UCSD-AML1 (cell line): ENCODE measurements at regions not wholly inside any gene's neighbourhood (a gene's known extent, or its start where the extent isn't known, plus 50 kb on each side); places are given as distances from the start of the nearest gene placed in this dataset.

Source experiments
- DNase-seq: peaks from one replicate; lab custom pipeline; 2025; ENCODE audit not compliant: unreplicated experiment; lab: John Stamatoyannopoulos, UW

DNA sequence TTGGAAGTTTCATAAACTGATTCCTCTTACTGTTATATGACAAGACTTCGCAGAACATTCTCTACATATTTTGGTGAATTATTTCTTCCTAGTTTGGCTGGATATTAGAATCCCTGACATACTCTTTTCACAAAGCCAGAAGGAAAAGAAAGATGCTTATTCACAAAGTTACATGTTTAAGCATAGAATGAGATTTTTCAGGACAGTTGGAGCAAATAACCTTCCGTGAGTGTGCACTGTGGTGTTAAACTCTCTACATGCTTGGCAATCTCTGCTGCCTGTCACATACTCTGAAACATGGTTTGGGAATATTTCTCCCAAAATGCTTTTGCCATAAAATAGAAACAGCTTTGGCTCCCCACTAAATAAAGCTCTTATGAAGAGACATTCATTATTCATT, 230.0 kb upstream of the MTNR1B start:
- no peak for DNase-seq

GRCh38 chr11:92740276-92740675, 229.2 kb upstream of the MTNR1B start:
- DNase-seq: no peak

DNA sequence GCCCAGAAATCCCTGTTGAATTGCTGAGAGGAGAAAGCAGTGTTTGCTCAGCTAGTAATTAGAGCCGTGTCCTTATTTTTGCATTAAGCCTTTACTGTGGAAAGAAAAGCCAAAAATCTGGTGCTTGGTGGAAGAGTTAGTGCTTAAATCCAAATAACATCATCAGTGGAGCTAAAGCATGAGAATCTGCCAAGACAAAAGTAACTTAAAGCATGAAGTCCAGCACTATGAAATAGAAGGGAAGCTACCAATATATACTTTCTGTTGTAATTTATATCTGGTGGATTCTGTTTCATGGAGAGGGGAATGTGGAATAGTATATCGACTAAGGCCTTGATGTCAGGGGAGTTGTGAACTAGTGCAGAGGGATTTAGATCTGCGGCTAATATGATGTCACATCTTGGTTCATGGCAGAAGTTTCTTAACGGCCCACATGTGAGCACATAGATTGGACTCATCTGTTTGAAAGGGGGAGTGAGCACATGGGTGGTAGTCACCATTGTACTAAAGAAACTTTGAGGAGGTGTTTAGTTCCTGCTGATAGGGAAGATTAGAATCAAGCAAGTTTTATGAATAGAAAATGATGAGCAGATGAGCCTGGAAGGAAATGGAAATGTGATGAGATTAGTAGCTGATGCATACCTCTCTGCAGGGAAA, 224.4 kb upstream of the MTNR1B start:
- DNase-seq: no peak

DNA sequence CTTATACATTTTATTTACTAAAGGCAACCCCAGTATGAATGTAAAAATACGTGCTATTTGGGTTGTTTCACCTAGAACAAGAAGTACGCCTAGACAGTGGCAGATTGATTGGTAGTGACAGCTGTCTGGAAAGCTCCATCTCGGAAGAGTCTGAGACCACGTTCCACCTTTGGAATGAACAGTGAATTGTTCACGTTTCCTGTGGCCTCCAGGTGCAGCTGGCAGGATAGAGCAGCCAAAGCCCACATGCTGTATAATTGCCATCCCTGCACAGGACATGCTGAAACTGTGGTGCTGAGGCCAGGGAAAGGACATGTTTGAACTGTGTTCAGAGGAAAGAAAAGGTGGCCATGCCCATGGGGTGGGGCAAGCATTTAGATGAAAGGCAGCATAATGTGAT, 218.7 kb upstream of the MTNR1B start:
- no peak for DNase-seq

DNA sequence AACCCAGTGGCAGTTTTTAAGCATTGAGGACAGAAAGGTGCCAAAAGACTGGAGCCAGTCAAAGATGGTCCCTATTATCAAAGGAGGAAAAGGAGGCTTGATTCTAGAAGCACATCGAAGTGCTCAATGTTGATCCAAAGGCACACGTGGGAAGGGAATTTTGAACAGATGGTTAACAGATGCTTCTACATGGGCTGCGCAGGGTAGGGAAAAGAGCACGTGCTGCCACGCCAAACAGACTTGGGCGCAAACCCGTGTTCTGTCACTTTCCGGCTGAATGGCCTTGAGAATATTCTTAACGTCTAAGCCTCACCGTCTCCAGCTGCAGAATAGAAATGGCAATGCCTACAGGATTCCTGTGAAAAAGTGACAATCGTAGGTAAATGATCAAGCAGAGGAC, 217.9 kb upstream of the MTNR1B start:
- no peak for DNase-seq

DNA sequence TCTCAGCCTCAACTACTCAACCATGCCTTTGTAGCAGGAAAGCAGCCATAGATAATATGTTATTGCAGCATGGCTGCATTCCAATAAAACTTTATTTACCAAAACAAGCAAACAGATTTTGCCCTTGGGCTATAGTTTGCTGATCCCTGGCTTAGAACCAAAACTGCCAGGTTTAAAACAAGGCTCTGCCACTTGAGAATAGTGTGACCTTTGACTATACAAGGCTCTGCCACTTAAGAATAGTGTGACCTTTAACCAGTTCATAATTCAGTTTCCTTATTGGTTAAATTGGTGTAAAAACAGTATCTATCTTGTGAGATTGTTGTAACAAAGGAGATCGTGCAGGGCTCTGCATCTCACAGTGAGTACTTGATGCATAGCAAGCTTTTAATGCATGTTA, 217.3 kb upstream of the MTNR1B start:
- DNase-seq: no peak

DNA sequence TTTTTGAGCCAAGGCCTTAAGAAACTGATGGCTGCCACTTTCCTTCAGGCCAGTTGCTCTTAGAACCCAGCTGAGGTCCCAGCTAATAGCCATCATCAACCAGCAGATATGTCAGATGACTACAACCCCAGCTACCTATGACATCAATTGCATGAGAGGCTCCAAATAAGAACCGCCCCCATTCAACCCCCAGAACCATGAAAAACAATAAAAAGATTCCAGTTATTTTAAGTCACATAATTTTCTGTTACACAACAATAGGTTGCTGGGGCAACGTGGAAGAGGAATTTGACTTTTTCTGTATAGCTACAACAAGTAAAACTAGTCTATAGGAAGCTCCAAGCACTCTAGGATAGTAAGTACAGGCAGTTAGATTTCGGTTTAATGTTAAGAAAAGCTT, 216.3 kb upstream of the MTNR1B start:
- no peak for DNase-seq

GRCh38 chr11:92758241-92758780, 211.1 kb upstream of the MTNR1B start:
- no peak for DNase-seq

GRCh38 chr11:92759571-92760214, 209.8 kb upstream of the MTNR1B start:
- no peak for DNase-seq

DNA sequence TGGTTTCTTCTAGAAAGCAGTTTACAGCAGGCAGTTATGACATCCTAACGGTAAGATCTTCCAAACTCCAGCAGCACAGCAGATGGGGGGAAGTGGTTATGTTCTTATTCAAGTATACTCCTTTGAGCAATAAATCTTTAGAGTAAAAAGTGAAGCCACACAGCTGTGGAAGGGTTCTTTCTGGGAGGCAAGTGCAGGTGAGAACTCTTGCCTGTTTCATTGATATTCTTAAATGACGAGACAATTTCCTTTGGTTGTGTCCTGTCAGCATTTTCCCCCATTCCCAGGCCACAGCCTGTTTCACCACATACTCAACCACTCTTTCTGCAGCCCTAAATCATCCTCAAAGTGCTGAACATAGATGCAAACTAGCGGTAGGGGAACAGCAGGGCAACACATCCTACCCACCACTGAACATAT, 207.3 kb upstream of the MTNR1B start:
- no peak for DNase-seq

DNA sequence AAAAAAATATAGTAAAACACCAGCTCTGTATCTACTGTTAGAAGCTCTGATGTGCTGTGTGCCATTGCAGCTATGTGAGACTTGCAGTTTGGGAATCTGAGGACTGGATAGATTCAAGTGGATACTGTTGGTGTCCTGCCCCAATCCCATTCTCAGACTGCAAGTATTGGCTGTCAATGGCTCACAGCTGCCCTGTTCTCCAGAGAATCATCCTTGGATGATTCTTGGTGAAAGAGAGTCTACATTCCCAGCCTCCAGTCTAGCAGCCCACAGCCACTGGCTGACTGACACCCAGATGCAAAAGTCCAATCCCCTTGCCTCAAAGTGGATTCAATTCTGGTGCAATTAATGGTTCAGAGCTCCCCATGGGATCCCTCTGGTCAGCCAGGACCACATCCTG, 206.1 kb upstream of the MTNR1B start:
- no peak for DNase-seq

DNA sequence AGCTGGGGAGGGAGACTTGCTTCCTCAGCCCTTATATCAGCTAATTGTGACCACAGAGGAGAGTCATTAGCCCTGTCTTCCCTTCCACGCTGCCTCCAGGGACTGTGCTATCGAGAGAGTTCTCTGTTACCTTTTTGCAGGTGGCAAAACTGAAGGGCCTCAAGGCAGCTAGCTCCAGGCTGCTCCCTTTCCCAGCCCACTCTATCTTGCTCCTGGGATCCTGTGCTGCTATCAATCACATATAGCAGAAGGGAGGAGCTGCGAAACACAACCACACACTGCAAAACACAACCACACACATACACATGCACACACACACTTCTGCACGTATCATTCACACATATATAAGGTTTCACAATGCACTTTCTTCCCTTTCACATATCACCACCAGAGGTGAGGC, 205.3 kb upstream of the MTNR1B start:
- no peak for DNase-seq

DNA sequence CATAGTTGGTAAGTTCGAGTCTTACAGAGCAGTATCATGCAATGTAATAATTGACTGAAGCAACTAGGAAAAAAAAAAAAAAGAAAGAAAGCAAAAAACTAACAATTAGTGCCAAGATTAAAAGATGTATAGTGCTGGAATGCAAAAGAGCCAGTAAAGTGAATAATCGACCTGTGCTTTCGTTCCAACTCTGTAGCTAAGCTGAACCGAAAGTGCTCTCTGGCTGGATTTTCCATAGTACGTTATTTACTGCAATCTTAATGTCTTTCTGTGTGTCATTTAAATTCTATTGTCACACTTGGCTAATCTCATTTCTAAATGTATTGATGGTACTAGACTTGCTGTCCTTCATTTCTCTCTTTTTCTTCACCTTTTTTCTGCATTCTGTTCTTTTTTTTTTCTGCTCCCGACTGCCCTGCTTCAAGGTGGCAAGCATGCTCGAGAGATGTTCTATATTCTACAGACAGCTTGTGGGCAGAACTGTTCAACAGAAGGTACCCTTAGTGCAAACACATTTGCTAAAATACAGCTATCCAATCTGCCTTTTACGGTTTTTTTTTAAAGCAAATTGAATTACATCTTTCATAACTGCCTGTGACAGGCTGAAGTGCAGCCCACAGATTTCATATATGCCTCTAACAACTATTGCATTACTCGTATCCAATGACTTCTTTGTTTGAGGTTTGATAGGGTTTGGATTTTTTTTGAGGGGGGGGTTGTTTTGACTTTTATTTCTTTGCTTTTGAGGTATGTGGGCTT, 204.2 kb upstream of the MTNR1B start:
- no peak for DNase-seq

DNA sequence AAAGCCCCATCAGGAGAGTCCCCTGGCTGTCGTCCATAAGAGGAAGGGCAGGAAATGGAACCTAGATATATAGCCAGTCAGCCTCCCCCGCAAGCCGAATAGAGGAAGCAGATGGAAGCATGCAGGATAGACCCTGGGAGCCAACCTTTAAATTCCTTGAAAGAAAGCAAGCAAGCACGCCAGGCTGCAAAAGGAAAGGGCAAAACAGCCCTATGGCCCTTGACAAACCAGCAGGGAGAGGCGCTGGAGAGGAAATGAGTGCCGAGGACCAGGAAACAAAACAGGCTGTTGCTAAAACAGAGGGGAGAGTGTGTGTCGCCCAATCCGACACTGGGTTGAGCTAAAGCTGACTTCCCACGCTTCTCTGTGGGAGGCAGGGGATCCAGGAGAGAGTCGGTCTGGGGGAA, 203.5 kb upstream of the MTNR1B start:
- peak; percentile 51 for DNase-seq

- no peak for DNase-seq
Observed at GRCh38 chr11:92766698-92767097, 202.8 kb upstream of the MTNR1B start.

GRCh38 chr11:92767416-92767815, 202.0 kb upstream of the MTNR1B start:
- DNase-seq: no peak

DNA sequence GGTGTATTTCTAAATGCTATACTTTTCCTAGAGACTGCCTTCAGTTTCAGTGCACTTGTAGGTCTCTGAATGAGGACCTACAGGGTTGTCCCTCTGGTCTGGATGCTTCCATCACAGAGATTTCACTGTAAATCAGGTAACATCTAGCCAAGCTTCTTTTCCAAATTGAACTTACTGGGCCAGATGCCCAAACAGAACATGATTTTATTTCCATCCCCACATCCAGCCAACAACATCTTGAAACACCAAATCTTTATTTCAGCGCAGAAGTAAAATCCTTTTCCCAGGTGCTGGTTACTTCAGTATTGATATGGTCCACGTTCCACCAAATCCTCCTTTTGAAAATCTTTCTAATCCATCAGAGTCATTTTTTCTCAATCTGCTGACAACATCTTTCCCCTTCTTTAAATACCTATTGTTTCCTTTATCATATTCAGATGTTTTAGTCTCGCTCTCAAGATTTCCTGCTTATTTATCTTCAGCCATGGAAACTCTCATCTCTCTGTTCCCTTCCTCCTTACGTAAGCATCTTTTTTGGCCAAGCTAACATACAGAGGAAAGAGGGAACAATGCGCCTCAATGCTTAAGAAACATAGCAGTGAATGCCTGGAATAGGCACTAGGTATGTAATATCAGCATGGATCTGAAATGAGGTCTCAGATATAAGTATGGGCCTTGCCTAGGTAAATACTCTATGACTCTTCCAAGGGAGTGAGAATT, 201.2 kb upstream of the MTNR1B start:
- DNase-seq: no peak

- DNase-seq: no peak
Observed at GRCh38 chr11:92769112-92769511, 200.3 kb upstream of the MTNR1B start.

GRCh38 chr11:92770419-92770818, 199.0 kb upstream of the MTNR1B start:
- DNase-seq: no peak

DNA sequence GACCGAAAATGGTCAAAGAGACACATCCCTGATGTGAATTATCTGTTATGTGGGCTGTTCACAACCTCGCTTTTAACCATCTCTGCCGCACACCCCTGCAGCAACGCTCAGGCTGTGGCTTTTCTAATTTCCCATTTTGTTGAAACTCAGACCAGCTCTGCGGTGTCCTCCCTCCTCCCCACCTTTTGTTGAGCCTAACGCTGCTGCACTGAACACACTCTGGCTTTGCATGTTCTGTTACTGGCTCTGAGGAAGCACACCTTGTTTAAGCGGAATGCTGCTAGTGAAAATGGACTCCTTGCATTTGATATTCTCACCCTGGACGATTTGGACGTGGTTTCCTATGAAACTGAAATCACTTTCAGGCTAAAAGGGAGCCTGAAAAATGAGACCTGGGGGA, 198.5 kb upstream of the MTNR1B start:
- DNase-seq: no peak

DNA sequence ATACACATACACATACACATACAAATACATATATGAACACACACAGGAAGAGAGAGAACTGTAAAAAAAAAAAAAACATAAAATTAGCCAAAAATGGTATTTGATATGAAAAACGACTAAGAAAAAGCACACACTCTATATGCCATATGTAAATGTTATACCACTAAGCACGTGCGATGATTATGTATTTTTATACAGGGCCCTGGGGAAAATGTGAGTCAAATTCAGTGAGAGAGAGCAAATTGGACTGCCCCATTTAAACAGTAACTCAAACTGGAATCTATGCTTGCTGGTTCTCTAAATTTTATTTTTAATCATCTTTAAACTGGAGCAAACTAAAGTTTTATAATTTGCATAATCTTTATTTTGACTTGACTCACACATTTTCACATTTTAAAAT, 197.8 kb upstream of the MTNR1B start:
- no peak for DNase-seq
